Activated CD8-positive, alpha-beta T cell treated with anti-CD3 and anti-CD28 coated beads, Interleukin-2, amount 10 ng/mL, durations not matched to agents 7 days and 5 days (primary cell): ENCODE measurements at regions not wholly inside any gene's neighbourhood (a gene's known extent, or its start where the extent isn't known, plus 50 kb on each side); places are given as distances from the start of the nearest gene placed in this dataset.

ENCODE experiments used
- ATAC-seq: fragments of 150-1000 bp; cut with Tn5 transposase; one replicate; pipeline ENCODE4 v1.10.0; 2021; ENCODE audit warnings: moderate library complexity
- CTCF ChIA-PET: fragments of 350-600 bp; sonication (Branson Sonifier 250); formaldehyde crosslinking; loops from one replicate; lab custom pipeline; 2021; ENCODE audit warnings: antibody characterized with exemption; lab: Charles Lee
- POLR2A ChIA-PET: fragments of 350-600 bp; sonication (Branson Sonifier 250); formaldehyde crosslinking; loops from one replicate; lab custom pipeline; 2021; ENCODE audit warnings: antibody characterized with exemption; lab: Charles Lee
- DNase-seq: peaks from one replicate; pipeline ENCODE4 v3.0.0-alpha.2; 2020
- H3K27ac Mint-ChIP-seq: one replicate; pipeline ENCODE4 v1.8.0; 2021; ENCODE audit warnings: mild to moderate bottlenecking, mixed read lengths
- H3K27me3 Mint-ChIP-seq: one replicate; pipeline ENCODE4 v1.8.0; 2021; ENCODE audit warnings: low read depth, mixed read lengths
- H3K36me3 Mint-ChIP-seq: one replicate; pipeline ENCODE4 v1.8.0; 2021; ENCODE audit warnings: low read depth, mixed read lengths
- H3K4me1 Mint-ChIP-seq: one replicate; pipeline ENCODE4 v1.8.0; 2021; ENCODE audit warnings: low read depth, mixed read lengths
- H3K4me3 Mint-ChIP-seq: one replicate; pipeline ENCODE4 v1.8.0; 2021; ENCODE audit warnings: mild to moderate bottlenecking, mixed read lengths
- H3K9me3 Mint-ChIP-seq: one replicate; pipeline ENCODE4 v1.8.0; 2022; ENCODE audit warnings: mixed read lengths; ENCODE audit not compliant: insufficient read depth

- Mint-ChIP-seq H3K4me1 (peaks cover 16% of the 10 kb centered on the region), H3K36me3 (no peaks in the 10 kb centered on the region), H3K27ac (no peak overlapping the region), H3K4me3 (no peak overlapping the region), H3K9me3 (no peaks in the 10 kb centered on the region), H3K27me3 (no peaks in the 10 kb centered on the region)
- ChIA-PET POLR2A (no interaction called here), CTCF (interaction anchor here (0.8 to 5.0 kb wide), 6 partner anchors 11 to 371 kb away, joined by 3 to 24 read pairs (median 4); no protein-coding TSS in a partner anchor)
- ATAC-seq: no peak
- DNase-seq: no peak
Observed at GRCh38 chr21:29477941-29478340, 179.2 kb downstream of the BACH1 start.

- peaks cover 16% of the 10 kb centered on the region for H3K4me1 Mint-ChIP-seq
- H3K36me3 Mint-ChIP-seq: peaks cover 6% of the 10 kb centered on the region
- DNase-seq (no peak), ATAC-seq (no peak)
- H3K9me3 Mint-ChIP-seq: peaks cover 4% of the 10 kb centered on the region
- no peak overlapping the region for H3K27ac Mint-ChIP-seq
- ChIA-PET POLR2A (no interaction called here), CTCF (no interaction called here)
- no peaks in the 10 kb centered on the region for H3K27me3 Mint-ChIP-seq
- H3K4me3 Mint-ChIP-seq: no peak overlapping the region
Observed at GRCh38 chr21:29481081-29481480, 182.4 kb downstream of the BACH1 start.

- Mint-ChIP-seq H3K27me3 (no peaks in the 10 kb centered on the region), H3K36me3 (peaks cover 6% of the 10 kb centered on the region), H3K4me3 (no peak overlapping the region), H3K9me3 (peaks cover 4% of the 10 kb centered on the region), H3K4me1 (peaks cover 14% of the 10 kb centered on the region), H3K27ac (no peak overlapping the region)
- ATAC-seq: no peak
- DNase-seq: no peak
- ChIA-PET POLR2A (no interaction called here), CTCF (no interaction called here)
Observed at GRCh38 chr21:29481641-29482040, 182.9 kb downstream of the BACH1 start.

- peaks cover 4% of the 10 kb centered on the region for H3K9me3 Mint-ChIP-seq
- ChIA-PET CTCF (interaction anchor here (1.2 kb wide), 1 partner anchor 9 kb away, joined by 3 read pairs; no protein-coding TSS in a partner anchor), POLR2A (no interaction called here)
- no peak overlapping the region for H3K27ac Mint-ChIP-seq
- peaks cover 6% of the 10 kb centered on the region for H3K36me3 Mint-ChIP-seq
- ATAC-seq (no peak), DNase-seq (no peak)
- H3K4me1 Mint-ChIP-seq: no peaks in the 10 kb centered on the region
- H3K4me3 Mint-ChIP-seq: no peak overlapping the region
- H3K27me3 Mint-ChIP-seq: no peaks in the 10 kb centered on the region
Observed at GRCh38 chr21:29486306-29486807, 187.6 kb downstream of the BACH1 start.
